DOHH2 (cell line): ENCODE measurements at regions not wholly inside any gene's neighbourhood (a gene's known extent, or its start where the extent isn't known, plus 50 kb on each side); places are given as distances from the start of the nearest gene placed in this dataset.

ENCODE experiments used
- EZH2phosphoT487 ChIP-seq: fragments of 200-600 bp; sonication (generic); IDR thresholded peaks from 2 replicates; pipeline ENCODE4 v1.6.1; 2017; ENCODE audit warnings: borderline replicate concordance, mild to moderate bottlenecking, antibody characterized with exemption, low read length, moderate library complexity, mixed read lengths
- TF ChIP-seq, protein P1 (sequence below): fragments of 200-600 bp; sonication (generic); IDR thresholded peaks from one replicate; pipeline ENCODE4 v1.5.1; 2014; ENCODE audit warnings: antibody characterized with exemption, mild to moderate bottlenecking, low read depth, low read length; ENCODE audit not compliant: poor library complexity, severe bottlenecking

DNA sequence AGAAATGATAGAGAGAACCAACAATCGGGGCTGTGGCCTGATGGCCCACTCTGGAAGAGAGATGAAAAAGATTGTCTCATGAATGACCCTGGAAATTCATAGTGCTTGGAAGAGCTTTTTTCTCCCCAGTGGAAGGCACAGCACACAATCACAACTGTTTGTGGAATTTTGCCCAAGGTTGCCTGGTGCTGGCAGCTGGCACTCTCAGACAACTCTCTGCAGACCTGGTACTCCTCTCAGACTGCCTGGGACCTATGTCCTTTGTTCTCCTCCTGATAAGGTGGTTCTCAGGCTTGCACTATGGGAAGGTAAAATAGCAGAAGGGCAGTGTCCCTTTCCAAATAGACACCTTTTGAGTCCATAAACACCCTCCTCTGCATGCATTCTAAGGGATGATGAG, 144.1 kb upstream of the SEL1L start:
- TF ChIP-seq, protein P1, sequence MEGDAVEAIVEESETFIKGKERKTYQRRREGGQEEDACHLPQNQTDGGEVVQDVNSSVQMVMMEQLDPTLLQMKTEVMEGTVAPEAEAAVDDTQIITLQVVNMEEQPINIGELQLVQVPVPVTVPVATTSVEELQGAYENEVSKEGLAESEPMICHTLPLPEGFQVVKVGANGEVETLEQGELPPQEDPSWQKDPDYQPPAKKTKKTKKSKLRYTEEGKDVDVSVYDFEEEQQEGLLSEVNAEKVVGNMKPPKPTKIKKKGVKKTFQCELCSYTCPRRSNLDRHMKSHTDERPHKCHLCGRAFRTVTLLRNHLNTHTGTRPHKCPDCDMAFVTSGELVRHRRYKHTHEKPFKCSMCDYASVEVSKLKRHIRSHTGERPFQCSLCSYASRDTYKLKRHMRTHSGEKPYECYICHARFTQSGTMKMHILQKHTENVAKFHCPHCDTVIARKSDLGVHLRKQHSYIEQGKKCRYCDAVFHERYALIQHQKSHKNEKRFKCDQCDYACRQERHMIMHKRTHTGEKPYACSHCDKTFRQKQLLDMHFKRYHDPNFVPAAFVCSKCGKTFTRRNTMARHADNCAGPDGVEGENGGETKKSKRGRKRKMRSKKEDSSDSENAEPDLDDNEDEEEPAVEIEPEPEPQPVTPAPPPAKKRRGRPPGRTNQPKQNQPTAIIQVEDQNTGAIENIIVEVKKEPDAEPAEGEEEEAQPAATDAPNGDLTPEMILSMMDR, result no peak
- no peak for TF ChIP-seq EZH2phosphoT487
